GM23338 (cell line): ENCODE measurements at regions not wholly inside any gene's neighbourhood (a gene's known extent, or its start where the extent isn't known, plus 50 kb on each side); places are given as distances from the start of the nearest gene placed in this dataset.

ENCODE experiments used
- CREB1 ChIP-seq: fragments of 250-450 bp; sonication (Bioruptor Pico); IDR thresholded peaks from 2 replicates; pipeline ENCODE4 v1.5.0; 2020; ENCODE audit warnings: low read depth, mild to moderate bottlenecking, moderate library complexity
- EZH2 ChIP-seq: fragments of 200-600 bp; sonication (generic); IDR thresholded peaks from one replicate; pipeline ENCODE4 v1.8.0; 2017; ENCODE audit warnings: antibody characterized with exemption, mild to moderate bottlenecking, low read depth; ENCODE audit not compliant: unreplicated experiment
- JUNB ChIP-seq: IDR thresholded peaks from one replicate; pipeline ENCODE4 v1.6.1; 2016; ENCODE audit warnings: antibody characterized with exemption; ENCODE audit not compliant: unreplicated experiment
- POLR2AphosphoS5 ChIP-seq: IDR thresholded peaks from 2 replicates; pipeline ENCODE4 v1.6.1; 2016; ENCODE audit warnings: antibody characterized with exemption, low read depth
- REST ChIP-seq: IDR thresholded peaks from one replicate; pipeline ENCODE4 v1.6.1; 2018; ENCODE audit warnings: antibody characterized with exemption; ENCODE audit not compliant: unreplicated experiment
- ZNF462 ChIP-seq: fragments of 250-450 bp; sonication (Bioruptor Pico); IDR thresholded peaks from 2 replicates; pipeline ENCODE4 v1.5.0; 2020; ENCODE audit warnings: mild to moderate bottlenecking, moderate library complexity

- TF ChIP-seq REST (no peak), EZH2 (no peak), JUNB (no peak), ZNF462 (CRISPR knock-in tag) (no peak), CREB1 (CRISPR knock-in tag) (no peak), POLR2AphosphoS5 (no peak)
Observed at GRCh38 chr12:105888696-105889095, 250.1 kb downstream of the NUAK1 start (continued).
